K562 (cell line): ENCODE measurements at regions not wholly inside any gene's neighbourhood (a gene's known extent, or its start where the extent isn't known, plus 50 kb on each side); places are given as distances from the start of the nearest gene placed in this dataset.

Experiments used
- ATAC-seq: fragments of 200-7000 bp; cut with Tn5 transposase; 3 replicates; pipeline ENCODE4 v1.9.1; 2020; ENCODE audit warnings: moderate library complexity
- BruUV-seq: library from RNA; stranded (reverse); fragments of 400-500 nt; replicated peaks from 2 replicates; lab custom pipeline; 2021; lab: Mats Ljungman, UMichigan
- CTCF ChIA-PET: fragments of 300-600 bp; formaldehyde crosslinking; extraction: SDS; loops from one replicate; lab custom pipeline; 2021; ENCODE audit warnings: low intra/inter-chr PET ratio; lab: Yijun Ruan, JAX
- POLR2A ChIA-PET: fragments of 300-600, 350-650 bp; sonication (Branson Sonifier 250); formaldehyde crosslinking; extraction: SDS; loops from one replicate; lab custom pipeline; 2021; ENCODE audit warnings: antibody characterized with exemption, inconsistent platforms; lab: Yijun Ruan, JAX
- DNase-seq, 4 experiments: peaks; one replicate each; pipeline versions ENCODE4 v3.0.0 to v3.0.0-alpha.2; 2011 to 2018; ENCODE audit warnings: low spot score in 3 of 4, mixed read lengths in 3 of 4; ENCODE audit errors: extremely low read depth in 1 of 4
- FAIRE-seq: peaks from 2 replicates; lab custom pipeline; 2011; peaks lifted over from hg19 to GRCh38; lab: Jason Lieb, UNC
- H2AFZ ChIP-seq: 2 replicates; pipeline ENCODE4 v1.6.0; 2011; ENCODE audit warnings: low read depth, low read length, control low read depth, inconsistent platforms
- H3K27ac ChIP-seq: fragments of 200-600 bp; 3 replicates; pipeline ENCODE4 v1.8.0; 2011; ENCODE audit warnings: low read depth, mild to moderate bottlenecking, control low read depth, inconsistent platforms, low read length, moderate library complexity, mixed read lengths; ENCODE audit errors: extremely low read depth
- H3K27me3 ChIP-seq, 2 experiments: fragments of 300-600 bp in 1 of 2; 2 replicates in 1 of 2; 3 replicates in 1 of 2; pipeline versions ENCODE4 v1.6.0 to v1.8.0; 2011; ENCODE audit warnings: inconsistent platforms in 2 of 2, low read length in 2 of 2, mild to moderate bottlenecking in 1 of 2, mixed read lengths in 1 of 2, moderate library complexity in 1 of 2; ENCODE audit not compliant: control insufficient read depth in 2 of 2, insufficient read depth in 2 of 2
- H3K36me3 ChIP-seq: fragments of 300-600 bp; 3 replicates; pipeline ENCODE4 v1.8.0; 2011; ENCODE audit warnings: mild to moderate bottlenecking, low read length, inconsistent platforms; ENCODE audit not compliant: control insufficient read depth, insufficient read depth
- H3K4me1 ChIP-seq, 2 experiments: fragments of 200-600 bp in 1 of 2; replicated peaks in 1 of 2; 2 replicates in 1 of 2; 3 replicates in 1 of 2; pipeline versions ENCODE4 v1.5.1 to v1.8.0; 2011; ENCODE audit warnings: inconsistent platforms in 2 of 2, low read length in 2 of 2, mild to moderate bottlenecking in 1 of 2, mixed read lengths in 1 of 2, moderate library complexity in 1 of 2; ENCODE audit not compliant: control insufficient read depth in 2 of 2, insufficient read depth in 2 of 2
- H3K4me2 ChIP-seq: 2 replicates; pipeline ENCODE4 v1.6.1; 2011; ENCODE audit warnings: low read length, control low read depth, inconsistent platforms, mixed read lengths; ENCODE audit not compliant: insufficient read depth
- H3K4me3 ChIP-seq: fragments of 200-600 bp; sonication (generic), shearing (Covaris generic); 2 replicates; pipeline ENCODE4 v1.5.1; 2016; ENCODE audit warnings: control low read depth, inconsistent platforms
- H3K79me2 ChIP-seq: fragments of 200-600 bp; 3 replicates; pipeline ENCODE4 v1.8.0; 2011; ENCODE audit warnings: low read length, inconsistent platforms; ENCODE audit not compliant: control insufficient read depth, insufficient read depth
- H3K9ac ChIP-seq, 2 experiments: 2 replicates each; pipeline versions ENCODE4 v1.6.0 to v1.6.1; 2011; ENCODE audit warnings: low read depth in 2 of 2, low read length in 2 of 2, control low read depth in 1 of 2, inconsistent platforms in 1 of 2, mild to moderate bottlenecking in 1 of 2, mixed read lengths in 1 of 2; ENCODE audit not compliant: insufficient read depth in 1 of 2
- H3K9me1 ChIP-seq: one replicate; pipeline ENCODE4 v1.6.0; 2011; ENCODE audit warnings: inconsistent platforms, mild to moderate bottlenecking, low read length, moderate library complexity; ENCODE audit not compliant: control insufficient read depth, insufficient read depth
- H3K9me3 ChIP-seq: replicated peaks from 2 replicates; pipeline ENCODE4 v1.5.1; 2011; ENCODE audit warnings: low read depth, low read length, inconsistent platforms; ENCODE audit not compliant: control insufficient read depth, insufficient read depth
- H4K20me1 ChIP-seq: replicated peaks from 2 replicates; pipeline ENCODE4 v1.6.1; 2011; ENCODE audit warnings: low read length, inconsistent platforms, mixed read lengths; ENCODE audit not compliant: control insufficient read depth, insufficient read depth
- CCNT2 ChIP-seq: IDR thresholded peaks from 2 replicates; pipeline ENCODE4 v1.6.1; 2011; ENCODE audit warnings: borderline replicate concordance, low read depth, mild to moderate bottlenecking, moderate library complexity, mixed read lengths, low read length; ENCODE audit not compliant: insufficient read length; ENCODE audit errors: extremely low read depth
- FOSL1 ChIP-seq: fragments of 200-800 bp; sonication (Bioruptor generic); conservative IDR thresholded peaks from 2 replicates; pipeline ENCODE4 v1.6.1; 2016; ENCODE audit warnings: missing genetic modification characterization, missing compliant biosample characterization
- HOXB6 ChIP-seq: fragments of 250-450 bp; sonication (Bioruptor Pico); IDR thresholded peaks from 2 replicates; pipeline ENCODE4 v1.5.1; 2022; ENCODE audit warnings: mild to moderate bottlenecking, borderline replicate concordance
- MCM5 ChIP-seq: fragments of 450-650 bp; IDR thresholded peaks from 2 replicates; pipeline ENCODE4 v1.6.1; 2016; ENCODE audit warnings: low read depth
- NONO ChIP-seq, 2 experiments: fragments of 200-400 bp in 1 of 2; fragments of 450-650 bp in 1 of 2; formaldehyde crosslinking in 1 of 2; IDR thresholded peaks; 2 replicates each; pipeline ENCODE4 v1.6.1; 2017; ENCODE audit warnings: low read depth in 2 of 2, mild to moderate bottlenecking in 2 of 2, moderate library complexity in 2 of 2, low read length in 1 of 2
- POLR2AphosphoS5 ChIP-seq: IDR thresholded peaks from 2 replicates; pipeline ENCODE4 v1.6.1; 2011; ENCODE audit warnings: mild to moderate bottlenecking, low read depth, low read length, moderate library complexity; ENCODE audit not compliant: control insufficient read depth, insufficient read depth
- RBFOX2 ChIP-seq: fragments of 200-400 bp; formaldehyde crosslinking; IDR thresholded peaks from 2 replicates; pipeline ENCODE4 v1.6.1; 2017; ENCODE audit warnings: low read depth, mild to moderate bottlenecking, low read length, moderate library complexity
- U2AF1 ChIP-seq: fragments of 200-400 bp; formaldehyde crosslinking; optimal IDR thresholded peaks from 2 replicates; pipeline ENCODE3; 2017; ENCODE audit warnings: mild to moderate bottlenecking, low read depth, low read length, moderate library complexity
- ZNF184 ChIP-seq: sonication (generic); formaldehyde crosslinking; IDR thresholded peaks from 2 replicates; pipeline ENCODE4 v1.5.0; 2020; ENCODE audit warnings: missing genetic modification reagents
- ZNF282 ChIP-seq: sonication (generic); formaldehyde crosslinking; IDR thresholded peaks from 2 replicates; pipeline ENCODE4 v1.8.1; 2023; ENCODE audit warnings: missing genetic modification reagents
- ZNF354B ChIP-seq: fragments of 250-450 bp; sonication (Bioruptor Pico); IDR thresholded peaks from 2 replicates; pipeline ENCODE4 v1.4.0; 2020
- ZNF76 ChIP-seq: fragments of 250-450 bp; sonication (Bioruptor Pico); IDR thresholded peaks from 2 replicates; pipeline ENCODE4 v1.4.0; 2020; ENCODE audit warnings: mild to moderate bottlenecking, moderate library complexity, borderline replicate concordance
- ZNF780A ChIP-seq: fragments of 250-450 bp; sonication (Bioruptor Pico); IDR thresholded peaks from 2 replicates; pipeline ENCODE4 v1.5.0; 2021; ENCODE audit warnings: mild to moderate bottlenecking
- ZNF785 ChIP-seq: fragments of 250-450 bp; sonication (Bioruptor Pico); IDR thresholded peaks from 2 replicates; pipeline ENCODE4 v1.4.0; 2020; ENCODE audit warnings: mild to moderate bottlenecking
- ZNF79 ChIP-seq: fragments of 250-450 bp; sonication (Bioruptor Pico); IDR thresholded peaks from 2 replicates; pipeline ENCODE4 v1.4.0; 2020; ENCODE audit warnings: low read depth, mild to moderate bottlenecking, moderate library complexity
- WGBS: fragments of 100-300 bp; shearing (Covaris generic); methylation state at CpG from one replicate; pipeline ENCODE4 v1.1.6; 2016; ENCODE audit warnings: low coverage, mixed read lengths; ENCODE audit not compliant: insufficient coverage; ENCODE audit errors: missing lambda C conversion rate; 5-methylcytosine and 5-hydroxymethylcytosine counted together
- in situ Hi-C: fragments of 300-500 bp; cut with MboI; formaldehyde crosslinking; loops from 4 replicates; pipeline ENCODE4 v1.15.0; 2018; ENCODE audit warnings: inconsistent platforms, mixed read lengths
- intact Hi-C: fragments of 100-400 bp; cut with micrococcal nuclease; formaldehyde crosslinking; loops from 2 replicates; pipeline ENCODE4 v1.14.2; 2022
- TF ChIP-seq, protein P1 (sequence below): sonication (generic); formaldehyde crosslinking; IDR thresholded peaks from 2 replicates; pipeline ENCODE4 v1.8.0; 2022; ENCODE audit warnings: mild to moderate bottlenecking, missing genetic modification reagents, borderline replicate concordance

- H2AFZ ChIP-seq, result peak overlapping the region; percentile 2; the same call in 1 of the 2 replicates
- POLR2A ChIA-PET, result no interaction called here
Observed at GRCh38 chr15:95609096-95609495, 721.4 kb upstream of the NR2F2 start.

DNA sequence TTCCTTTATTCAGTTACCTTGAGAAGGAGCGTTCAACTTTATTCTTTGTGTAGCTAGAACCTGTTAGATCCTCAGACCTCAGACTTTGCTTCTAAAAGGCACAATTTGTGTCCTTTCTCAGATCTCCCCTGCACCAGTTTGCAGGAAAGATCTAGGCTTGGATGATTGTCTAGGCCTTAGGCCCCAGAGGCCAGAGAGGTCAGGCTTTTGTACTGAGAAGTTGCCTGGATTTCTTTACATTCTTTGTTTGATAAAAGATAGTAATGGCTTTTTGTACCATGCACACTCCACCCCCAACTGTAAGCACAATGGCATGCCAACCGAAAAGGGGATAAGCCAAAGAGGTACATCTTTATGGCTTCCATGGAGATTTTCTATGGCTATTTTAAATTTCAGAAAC, 719.6 kb upstream of the NR2F2 start:
- H3K9me1 ChIP-seq, result no peaks in the 10 kb centered on the region
- in situ Hi-C loops (no loop called here), intact Hi-C loops (no loop called here)
- no peak for FAIRE-seq
- H3K27me3 ChIP-seq, result no peaks in the 10 kb centered on the region
- H4K20me1 ChIP-seq, result no peaks in the 10 kb centered on the region
- BruUV-seq, result no TSS peak
- no peaks in the 10 kb centered on the region for H3K4me1 ChIP-seq
- H3K79me2 ChIP-seq, result no peaks in the 10 kb centered on the region
- WGBS, result 80% methylated on average over 2 of the region's 2 CpGs
- H3K36me3 ChIP-seq, result no peaks in the 10 kb centered on the region
- no peak for ATAC-seq
- H3K9me3 ChIP-seq, result no peaks in the 10 kb centered on the region
- no peak for DNase-seq
- H3K4me2 ChIP-seq, result no peak overlapping the region
- no peak overlapping the region for H2AFZ ChIP-seq
- POLR2A ChIA-PET, result interaction anchor here (1.7 to 2.0 kb wide), 2 partner anchors 9 to 10 kb away, joined by 4 read pairs; no protein-coding TSS in a partner anchor
- no peak overlapping the region for H3K27ac ChIP-seq
- CTCF ChIA-PET, result no interaction called here
- H3K4me3 ChIP-seq, result no peak overlapping the region
- no peak overlapping the region for H3K9ac ChIP-seq
- TF ChIP-seq HOXB6 (CRISPR knock-in tag) (no peak), FOSL1 (tag) (no peak), ZNF76 (CRISPR knock-in tag) (no peak), ZNF785 (CRISPR knock-in tag) (no peak), POLR2AphosphoS5 (no peak), MCM5 (no peak), RBFOX2 (no peak), ZNF282 (CRISPR knock-in tag) (no peak), ZNF780A (CRISPR knock-in tag) (no peak), NONO (IDR thresholded peaks at IDR 0.05; ENCODE audit: low read depth in 2 of 2, low read length in 1 of 2) (no peak), U2AF1 (no peak), ZNF79 (no peak), ZNF354B (CRISPR knock-in tag) (no peak), ZNF184 (CRISPR knock-in tag) (no peak)

More at GRCh38 chr15:95609096-95609495, 721.4 kb upstream of the NR2F2 start:
- FAIRE-seq (peak; percentile 54), DNase-seq (no peak), ATAC-seq (no peak)
- Histone ChIP-seq H3K4me1 (no peaks in the 10 kb centered on the region), H3K4me3 (no peak overlapping the region), H3K4me2 (no peak overlapping the region), H3K9me3 (no peaks in the 10 kb centered on the region), H3K27me3 (no peaks in the 10 kb centered on the region), H3K9me1 (no peaks in the 10 kb centered on the region), H3K9ac (no peak overlapping the region), H3K27ac (no peak overlapping the region), H4K20me1 (no peaks in the 10 kb centered on the region), H3K79me2 (no peaks in the 10 kb centered on the region), H3K36me3 (no peaks in the 10 kb centered on the region)
- intact Hi-C loops, result no loop called here
- no peak for TF ChIP-seq CCNT2
- TF ChIP-seq, protein P1, sequence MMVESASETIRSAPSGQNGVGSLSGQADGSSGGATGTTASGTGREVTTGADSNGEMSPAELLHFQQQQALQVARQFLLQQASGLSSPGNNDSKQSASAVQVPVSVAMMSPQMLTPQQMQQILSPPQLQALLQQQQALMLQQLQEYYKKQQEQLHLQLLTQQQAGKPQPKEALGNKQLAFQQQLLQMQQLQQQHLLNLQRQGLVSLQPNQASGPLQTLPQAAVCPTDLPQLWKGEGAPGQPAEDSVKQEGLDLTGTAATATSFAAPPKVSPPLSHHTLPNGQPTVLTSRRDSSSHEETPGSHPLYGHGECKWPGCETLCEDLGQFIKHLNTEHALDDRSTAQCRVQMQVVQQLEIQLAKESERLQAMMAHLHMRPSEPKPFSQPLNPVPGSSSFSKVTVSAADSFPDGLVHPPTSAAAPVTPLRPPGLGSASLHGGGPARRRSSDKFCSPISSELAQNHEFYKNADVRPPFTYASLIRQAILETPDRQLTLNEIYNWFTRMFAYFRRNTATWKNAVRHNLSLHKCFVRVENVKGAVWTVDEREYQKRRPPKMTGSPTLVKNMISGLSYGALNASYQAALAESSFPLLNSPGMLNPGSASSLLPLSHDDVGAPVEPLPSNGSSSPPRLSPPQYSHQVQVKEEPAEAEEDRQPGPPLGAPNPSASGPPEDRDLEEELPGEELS (CRISPR knock-in tag), result no peak
- in situ Hi-C loops, result no loop called here
- CTCF ChIA-PET, result no interaction called here
- WGBS, result 60% methylated on average over 3 of the region's 3 CpGs
- no TSS peak for BruUV-seq
